Uterus (tissue), 3 donors: ENCODE measurements at regions not wholly inside any gene's neighbourhood (a gene's known extent, or its start where the extent isn't known, plus 50 kb on each side); places are given as distances from the start of the nearest gene placed in this dataset.

Source experiments
- DNase-seq, 2 donors: peaks; one replicate each; pipeline ENCODE4 v3.0.0-alpha.2; 2019 to 2020
- H3K27ac ChIP-seq, 2 donors: fragments of 200-600 bp; sonication (generic); 1 replicate in 1 of 2; 2 replicates in 1 of 2; pipeline ENCODE4 v1.5.1; 2016 to 2018
- H3K27me3 ChIP-seq, 2 donors: fragments of 200-600 bp; sonication (generic); one replicate each; pipeline ENCODE4 v1.5.1; 2018 to 2019; ENCODE audit warnings: control low read depth in 1 of 2
- H3K36me3 ChIP-seq, 2 donors: fragments of 200-600 bp; sonication (generic); one replicate each; pipeline ENCODE4 v1.5.1; 2019; ENCODE audit warnings: control low read depth in 1 of 2
- H3K4me1 ChIP-seq, 2 donors: fragments of 200-600 bp; sonication (generic); one replicate each; pipeline ENCODE4 v1.5.1; 2018 to 2019; ENCODE audit warnings: control low read depth in 1 of 2
- H3K4me3 ChIP-seq, 2 donors: fragments of 200-600 bp; sonication (generic); 1 replicate in 1 of 2; 2 replicates in 1 of 2; pipeline ENCODE4 v1.5.1; 2018 to 2019; ENCODE audit warnings: mild to moderate bottlenecking in 1 of 2
- H3K9me3 ChIP-seq, 2 donors: fragments of 200-600 bp; sonication (generic); one replicate each; pipeline ENCODE4 v1.5.1; 2019; ENCODE audit warnings: control low read depth in 1 of 2
- POLR2A ChIP-seq, 2 donors: fragments of 450-650 bp; IDR thresholded peaks; one replicate each; pipeline ENCODE4 v1.6.1; 2016; ENCODE audit warnings: antibody characterized with exemption in 2 of 2, mild to moderate bottlenecking in 1 of 2, moderate library complexity in 1 of 2
- intact Hi-C: fragments of 100-400 bp; cut with DNase I; formaldehyde crosslinking; loops from one replicate; pipeline ENCODE4 v1.15.1; 2023; ENCODE audit warnings: low total_unique reads
- TF ChIP-seq, protein P1 (sequence below), 4 experiments: fragments of 200-600 bp in 2 of 4; fragments of 450-650 bp in 2 of 4; sonication (generic) in 2 of 4; IDR thresholded peaks; one replicate each; pipeline ENCODE4 v1.5.1; 2016 to 2019; ENCODE audit warnings: antibody characterized with exemption in 4 of 4, mild to moderate bottlenecking in 2 of 4, moderate library complexity in 1 of 4
- donor health status: DM: yes; HTN: yes; CAD: no.

DNA sequence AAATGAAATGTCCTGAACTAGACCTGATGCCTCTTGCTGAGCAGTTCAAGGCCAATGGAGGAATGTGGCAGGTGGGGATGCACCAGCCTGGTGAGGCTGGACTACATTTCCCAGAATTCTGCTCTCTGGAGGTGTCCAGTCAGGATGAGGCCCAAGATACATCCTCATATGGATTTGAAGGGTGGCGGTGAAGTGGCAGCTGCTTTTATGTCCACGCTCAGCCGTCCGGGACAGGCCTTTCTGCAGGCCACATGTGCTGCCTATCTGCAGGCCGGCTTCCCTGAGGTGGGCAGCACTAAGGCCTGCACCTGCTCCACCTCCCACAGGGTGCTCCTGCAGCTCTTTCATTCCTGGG is 230.2 kb downstream of the BCL11B start:
- intact Hi-C loops, result no loop called here
- Histone ChIP-seq H3K27me3 (no peaks in the 10 kb centered on the region), H3K4me3 (no peak overlapping the region), H3K36me3 (no peaks in the 10 kb centered on the region), H3K9me3 (no peaks in the 10 kb centered on the region), H3K27ac (no peak overlapping the region), H3K4me1 (no peaks in the 10 kb centered on the region)
- TF ChIP-seq POLR2A (IDR thresholded peaks at IDR 0.05), result no peak
- TF ChIP-seq, protein P1, sequence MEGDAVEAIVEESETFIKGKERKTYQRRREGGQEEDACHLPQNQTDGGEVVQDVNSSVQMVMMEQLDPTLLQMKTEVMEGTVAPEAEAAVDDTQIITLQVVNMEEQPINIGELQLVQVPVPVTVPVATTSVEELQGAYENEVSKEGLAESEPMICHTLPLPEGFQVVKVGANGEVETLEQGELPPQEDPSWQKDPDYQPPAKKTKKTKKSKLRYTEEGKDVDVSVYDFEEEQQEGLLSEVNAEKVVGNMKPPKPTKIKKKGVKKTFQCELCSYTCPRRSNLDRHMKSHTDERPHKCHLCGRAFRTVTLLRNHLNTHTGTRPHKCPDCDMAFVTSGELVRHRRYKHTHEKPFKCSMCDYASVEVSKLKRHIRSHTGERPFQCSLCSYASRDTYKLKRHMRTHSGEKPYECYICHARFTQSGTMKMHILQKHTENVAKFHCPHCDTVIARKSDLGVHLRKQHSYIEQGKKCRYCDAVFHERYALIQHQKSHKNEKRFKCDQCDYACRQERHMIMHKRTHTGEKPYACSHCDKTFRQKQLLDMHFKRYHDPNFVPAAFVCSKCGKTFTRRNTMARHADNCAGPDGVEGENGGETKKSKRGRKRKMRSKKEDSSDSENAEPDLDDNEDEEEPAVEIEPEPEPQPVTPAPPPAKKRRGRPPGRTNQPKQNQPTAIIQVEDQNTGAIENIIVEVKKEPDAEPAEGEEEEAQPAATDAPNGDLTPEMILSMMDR (IDR thresholded peaks at IDR 0.05), result no peak
- no peak for DNase-seq

DNA sequence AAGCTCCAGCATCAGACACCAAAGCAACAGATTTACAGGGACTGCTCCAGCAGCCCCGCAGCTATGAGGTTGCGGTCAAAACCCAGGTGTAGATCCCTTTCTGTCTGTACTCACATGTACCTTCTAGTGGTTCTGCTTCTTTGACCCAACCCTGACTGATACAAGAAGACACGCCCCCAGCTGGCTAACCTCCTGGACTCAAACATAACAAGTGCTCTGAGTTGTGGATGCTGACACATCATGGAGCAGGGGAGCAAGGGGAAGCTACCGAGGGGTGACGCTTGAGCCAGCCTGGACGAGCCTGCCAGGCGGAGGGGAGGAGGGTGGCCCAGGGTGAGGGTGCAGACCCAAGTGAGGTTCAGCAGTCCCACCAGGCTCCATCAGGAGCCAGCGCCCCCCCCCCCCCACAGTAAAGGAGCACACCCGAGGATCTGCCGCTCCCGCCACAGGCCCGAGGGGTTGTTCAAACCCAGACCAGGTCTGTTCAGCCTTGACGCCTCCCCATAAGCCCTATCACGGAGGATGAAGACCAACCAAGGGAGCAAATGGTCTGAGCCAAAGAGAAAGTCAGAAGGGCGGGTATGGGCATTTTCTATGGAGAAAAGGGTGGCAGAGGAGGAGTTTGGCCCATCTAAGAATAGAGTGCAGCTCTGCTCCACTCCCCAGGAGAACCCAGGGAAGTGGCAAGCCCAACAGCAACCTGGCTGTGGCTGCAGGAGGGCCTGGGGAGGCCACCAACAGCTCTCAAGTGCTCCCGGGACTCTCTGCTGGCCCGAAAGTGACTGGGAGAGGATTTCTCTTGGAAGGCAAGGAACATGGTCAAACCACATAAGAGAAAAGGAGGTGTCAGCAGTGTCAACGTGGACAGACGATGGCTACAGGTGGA is 229.4 kb downstream of the BCL11B start:
- DNase-seq, result no peak
- Histone ChIP-seq H3K9me3 (no peaks in the 10 kb centered on the region), H3K27ac (no peak overlapping the region), H3K4me1 (no peaks in the 10 kb centered on the region), H3K4me3 (no peak overlapping the region), H3K36me3 (no peaks in the 10 kb centered on the region), H3K27me3 (no peaks in the 10 kb centered on the region)
- intact Hi-C loops, result no loop called here
- TF ChIP-seq, protein P1 (IDR thresholded peaks at IDR 0.05), result no peak
- TF ChIP-seq POLR2A (IDR thresholded peaks at IDR 0.05), result no peak

DNA sequence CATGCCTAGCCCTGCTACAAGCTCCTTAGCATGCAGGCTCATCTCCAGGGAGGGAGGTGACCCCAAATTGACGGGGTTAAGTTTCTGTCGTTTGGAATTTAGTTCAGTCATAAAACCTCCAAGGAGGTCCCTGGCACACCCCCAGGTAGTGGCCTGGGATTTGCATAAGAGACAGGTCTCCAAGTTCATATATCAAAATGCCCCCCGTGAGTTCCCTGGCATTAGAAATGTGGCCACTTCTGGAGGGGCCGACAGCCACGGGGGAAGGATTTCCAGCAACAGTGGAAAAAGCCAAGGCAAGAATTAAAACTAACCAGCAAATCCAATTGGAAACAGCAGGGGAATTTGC is 228.8 kb downstream of the BCL11B start:
- TF ChIP-seq, protein P1 (IDR thresholded peaks at IDR 0.05), result no peak
- no peak for TF ChIP-seq POLR2A (IDR thresholded peaks at IDR 0.05)
- Histone ChIP-seq H3K27me3 (no peaks in the 10 kb centered on the region), H3K9me3 (no peaks in the 10 kb centered on the region), H3K4me1 (no peaks in the 10 kb centered on the region), H3K4me3 (no peak overlapping the region), H3K27ac (no peak overlapping the region), H3K36me3 (no peaks in the 10 kb centered on the region)
- intact Hi-C loops, result no loop called here
- DNase-seq, result no peak

DNA sequence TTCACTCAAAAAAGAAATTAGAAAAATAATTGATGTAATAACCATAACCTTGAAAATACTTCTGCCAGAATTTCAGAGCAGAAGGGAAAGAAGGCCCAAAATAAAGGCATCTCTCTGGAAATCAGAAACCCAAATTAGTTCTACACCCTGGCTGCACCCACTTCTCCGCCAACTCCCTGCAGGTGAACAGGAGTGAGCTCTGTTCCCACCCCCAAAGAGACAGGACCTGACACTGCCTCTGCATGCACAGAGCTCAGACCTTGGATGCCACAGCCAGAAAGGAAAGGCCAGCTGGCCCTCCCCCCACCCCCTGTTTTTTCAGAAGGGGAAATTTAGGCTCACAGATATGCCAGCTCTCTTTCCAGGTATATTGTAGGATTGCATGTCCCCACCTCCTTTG is 228.2 kb downstream of the BCL11B start:
- no peaks in the 10 kb centered on the region for H3K36me3 ChIP-seq
- intact Hi-C loops, result no loop called here
- no peak for DNase-seq
- no peak overlapping the region for H3K27ac ChIP-seq
- no peaks in the 10 kb centered on the region for H3K27me3 ChIP-seq
- H3K4me1 ChIP-seq, result no peaks in the 10 kb centered on the region
- no peak for TF ChIP-seq POLR2A (IDR thresholded peaks at IDR 0.05)
- H3K9me3 ChIP-seq, result no peaks in the 10 kb centered on the region
- no peak overlapping the region for H3K4me3 ChIP-seq

DNA sequence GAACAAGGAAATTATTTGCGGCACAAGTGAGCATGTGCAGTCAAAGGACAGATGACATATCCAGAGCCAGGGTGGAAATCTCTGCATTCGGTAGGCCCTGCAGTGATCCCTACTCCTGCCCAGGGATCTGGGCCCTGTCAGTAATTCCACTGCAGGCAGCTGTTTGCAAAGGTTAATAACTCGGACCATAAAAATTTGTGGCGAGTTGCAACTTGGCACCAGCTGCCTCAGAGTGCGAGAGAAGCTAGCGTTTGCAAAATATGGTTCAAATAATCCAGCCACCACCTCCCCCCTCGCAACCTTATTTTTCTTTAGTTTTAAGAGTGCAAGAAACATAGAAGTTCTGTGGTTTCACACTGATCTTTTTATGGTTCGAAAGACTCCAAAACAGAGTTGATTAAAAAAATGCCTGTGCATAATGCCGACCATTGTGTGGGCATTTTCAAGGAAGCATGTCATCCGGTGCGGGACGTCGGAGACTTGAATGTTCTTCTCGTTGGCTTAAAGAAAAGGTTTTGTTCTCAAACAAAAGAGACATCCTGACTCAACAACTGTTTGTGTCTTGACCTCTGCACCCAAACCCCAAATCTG is 224.5 kb downstream of the BCL11B start:
- Histone ChIP-seq H3K4me3 (no peak overlapping the region), H3K9me3 (peaks cover 0 to under 1% of the 10 kb centered on the region in 2 donors), H3K27me3 (no peaks in the 10 kb centered on the region), H3K27ac (no peak overlapping the region), H3K4me1 (no peaks in the 10 kb centered on the region), H3K36me3 (no peaks in the 10 kb centered on the region)
- TF ChIP-seq POLR2A (IDR thresholded peaks at IDR 0.05), result no peak
- TF ChIP-seq, protein P1 (IDR thresholded peaks at IDR 0.05), result no peak
- intact Hi-C loops, result no loop called here
- no peak for DNase-seq
